ENCODE measurements at regions not wholly inside any gene's neighbourhood (a gene's known extent, or its start where the extent isn't known, plus 50 kb on each side); places are given as distances from the start of the nearest gene placed in this dataset.

GRCh38 chr14:42095155-42095554 lies 488.5 kb downstream of the LRFN5 start (continued):
- TF ChIP-seq PBX3 (IDR thresholded peaks at IDR 0.05) = no peak
- TF ChIP-seq GABPA (IDR thresholded peaks at IDR 0.05; ENCODE audit: low read depth) = no peak
- TF ChIP-seq FOSL2 (IDR thresholded peaks at IDR 0.05; ENCODE audit: borderline replicate concordance, low read depth) = no peak
- no peak for TF ChIP-seq JUND (IDR thresholded peaks at IDR 0.05)
- TF ChIP-seq EZH2phosphoT487 (IDR thresholded peaks at IDR 0.05; ENCODE audit: borderline replicate concordance, low read depth) = no peak
- TF ChIP-seq RCOR1 (IDR thresholded peaks at IDR 0.05; ENCODE audit: low read length) = no peak
- TF ChIP-seq FOXJ3 (CRISPR knock-in tag; IDR thresholded peaks at IDR 0.05) = no peak

- Histone ChIP-seq H3K9ac (no peak overlapping the region), H2AFZ (ENCODE audit: low read depth) (no peak overlapping the region), H3K4me1 (ENCODE audit: control insufficient read depth in 1 of 2, insufficient read depth in 2 of 2, low read depth in 1 of 2, low read length in 1 of 2) (no peaks in the 10 kb centered on the region), H3F3A (replicated peaks; ENCODE audit: insufficient read depth) (no peaks in the 10 kb centered on the region), H4K20me1 (ENCODE audit: insufficient read depth) (no peaks in the 10 kb centered on the region), H3K79me2 (ENCODE audit: insufficient read depth) (no peaks in the 10 kb centered on the region), H3K9me2 (no peaks in the 10 kb centered on the region), H3K4me3 (ENCODE audit: low read depth in 2 of 2, low read length in 1 of 2) (no peak overlapping the region), H3K9me3 (no peaks in the 10 kb centered on the region), H3K36me3 (replicated peaks in 1 of 2; ENCODE audit: control insufficient read depth in 1 of 2, insufficient read depth in 2 of 2, low read length in 1 of 2) (no peaks in the 10 kb centered on the region), H3K4me2 (no peak overlapping the region), H3K27ac (ENCODE audit: low read depth in 2 of 2, low read length in 1 of 2) (no peak overlapping the region), H3K27me3 (ENCODE audit: insufficient read depth) (no peaks in the 10 kb centered on the region)
- WGBS (ENCODE audit: low lambda C conversion rate) = 10% methylated on average over 3 of the region's 3 CpGs
- DNase-seq = no peak
- TF ChIP-seq NRF1 (IDR thresholded peaks at IDR 0.05; ENCODE audit: low read depth, low read length) = no peak
- TF ChIP-seq IRF3 (IDR thresholded peaks at IDR 0.05; ENCODE audit: low read depth, low read length) = no peak
- no peak for TF ChIP-seq MAX (IDR thresholded peaks at IDR 0.05; ENCODE audit: low read depth)
- TF ChIP-seq RXRA (IDR thresholded peaks at IDR 0.05; ENCODE audit: borderline replicate concordance, low read depth) = no peak
- TF ChIP-seq RAD21 (IDR thresholded peaks at IDR 0.05; ENCODE audit: low read length) = no peak
- TF ChIP-seq EP300 (IDR thresholded peaks at IDR 0.05; ENCODE audit: borderline replicate concordance in 1 of 2, low read depth in 1 of 2, low read length in 1 of 2) = no peak
- TF ChIP-seq PBX3 (IDR thresholded peaks at IDR 0.05) = no peak
- no peak for TF ChIP-seq ZBTB33 (IDR thresholded peaks at IDR 0.05; ENCODE audit: borderline replicate concordance, low read depth)
- TF ChIP-seq NFIC (IDR thresholded peaks at IDR 0.05; ENCODE audit: borderline replicate concordance) = no peak
- TF ChIP-seq TCF12 (IDR thresholded peaks at IDR 0.05) = no peak
- no peak for TF ChIP-seq CHD2 (IDR thresholded peaks at IDR 0.05; ENCODE audit: low read length, partially characterized antibody)
- no peak for TF ChIP-seq CTCF (IDR thresholded peaks at IDR 0.05)
- TF ChIP-seq MEF2A (IDR thresholded peaks at IDR 0.05; ENCODE audit: borderline replicate concordance, low read depth) = no peak
- TF ChIP-seq FOXM1 (IDR thresholded peaks at IDR 0.05; ENCODE audit: low read depth) = no peak
- no peak for TF ChIP-seq SIN3A (IDR thresholded peaks at IDR 0.05; ENCODE audit: borderline replicate concordance, low read depth, low read length)
- TF ChIP-seq JUND (IDR thresholded peaks at IDR 0.05) = no peak
- TF ChIP-seq TEAD4 (IDR thresholded peaks at IDR 0.05; ENCODE audit: borderline replicate concordance, insufficient read depth) = no peak
- no peak for TF ChIP-seq ELF1 (IDR thresholded peaks at IDR 0.05)
- ChIA-PET CTCF (no interaction called here), POLR2A (no interaction called here)
Observed at GRCh38 chr14:42090122-42090521, 483.4 kb downstream of the LRFN5 start.

All from SK-N-SH (cell line).